ENCODE measurements at regions not wholly inside any gene's neighbourhood (a gene's known extent, or its start where the extent isn't known, plus 50 kb on each side); places are given as distances from the start of the nearest gene placed in this dataset.

- TF ChIP-seq POLR2AphosphoS5 (IDR thresholded peaks at IDR 0.05; ENCODE audit: low read depth) (no peak), CTCF (conservative IDR thresholded peaks at IDR 0.05; ENCODE audit: low read depth in 2 of 2) (no peak), STAT1 (IDR thresholded peaks at IDR 0.05; ENCODE audit: unreplicated experiment) (no peak), NANOG (IDR thresholded peaks at IDR 0.05; ENCODE audit: borderline replicate concordance) (no peak), EZH2 (IDR thresholded peaks at IDR 0.05; ENCODE audit: low read depth, unreplicated experiment) (no peak), EZH2phosphoT487 (IDR thresholded peaks at IDR 0.05; ENCODE audit: unreplicated experiment) (no peak), CREB1 (CRISPR knock-in tag; IDR thresholded peaks at IDR 0.05; ENCODE audit: low read depth) (no peak), JUNB (IDR thresholded peaks at IDR 0.05; ENCODE audit: unreplicated experiment) (no peak), REST (IDR thresholded peaks at IDR 0.05; ENCODE audit: unreplicated experiment) (no peak), ETS1 (IDR thresholded peaks at IDR 0.05) (no peak), ZNF331 (CRISPR knock-in tag; IDR thresholded peaks at IDR 0.05; ENCODE audit: low read depth) (no peak)
These were observed 182.1 kb upstream of the SEL1L start for GRCh38 chr14:81715731-81716130.

Data from GM23338 (cell line).